A549 (cell line): ENCODE measurements at regions not wholly inside any gene's neighbourhood (a gene's known extent, or its start where the extent isn't known, plus 50 kb on each side); places are given as distances from the start of the nearest gene placed in this dataset.

Experiments used
- POLR2A ChIP-seq: IDR thresholded peaks from 2 replicates; pipeline ENCODE4 v1.6.1; 2012; ENCODE audit warnings: mild to moderate bottlenecking, low read length
- TF ChIP-seq, protein P1 (sequence below): IDR thresholded peaks from 2 replicates; pipeline ENCODE4 v1.6.1; 2012
- TF ChIP-seq, protein P2 (sequence below): fragments of >200 bp; sonication (Bioruptor Twin); formaldehyde crosslinking; IDR thresholded peaks from 3 replicates; pipeline ENCODE4 v1.5.1; 2016

DNA sequence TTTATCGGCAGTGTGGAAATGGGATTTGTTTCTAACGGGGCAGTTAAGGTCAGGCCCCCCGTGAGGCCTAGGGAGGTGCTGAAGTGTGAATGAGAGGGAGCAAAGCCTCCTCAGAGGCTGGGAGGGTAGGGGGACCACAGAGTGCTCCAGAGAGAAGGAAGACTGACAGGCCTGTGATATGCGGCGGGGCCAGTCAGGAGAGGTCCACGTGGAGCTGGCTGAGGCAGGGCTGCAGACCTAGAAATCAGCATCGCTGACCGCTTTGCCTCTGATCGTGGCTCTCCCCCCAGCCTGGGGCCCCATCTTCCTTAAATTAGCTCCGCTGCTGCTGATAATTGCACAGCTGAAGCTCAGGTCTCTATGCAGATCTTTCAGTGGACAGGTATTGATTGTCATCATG lies 240.8 kb upstream of the PWP1 start:
- TF ChIP-seq, protein P1, sequence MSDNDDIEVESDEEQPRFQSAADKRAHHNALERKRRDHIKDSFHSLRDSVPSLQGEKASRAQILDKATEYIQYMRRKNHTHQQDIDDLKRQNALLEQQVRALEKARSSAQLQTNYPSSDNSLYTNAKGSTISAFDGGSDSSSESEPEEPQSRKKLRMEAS = no peak
- no peak for TF ChIP-seq POLR2A
- TF ChIP-seq, protein P2, sequence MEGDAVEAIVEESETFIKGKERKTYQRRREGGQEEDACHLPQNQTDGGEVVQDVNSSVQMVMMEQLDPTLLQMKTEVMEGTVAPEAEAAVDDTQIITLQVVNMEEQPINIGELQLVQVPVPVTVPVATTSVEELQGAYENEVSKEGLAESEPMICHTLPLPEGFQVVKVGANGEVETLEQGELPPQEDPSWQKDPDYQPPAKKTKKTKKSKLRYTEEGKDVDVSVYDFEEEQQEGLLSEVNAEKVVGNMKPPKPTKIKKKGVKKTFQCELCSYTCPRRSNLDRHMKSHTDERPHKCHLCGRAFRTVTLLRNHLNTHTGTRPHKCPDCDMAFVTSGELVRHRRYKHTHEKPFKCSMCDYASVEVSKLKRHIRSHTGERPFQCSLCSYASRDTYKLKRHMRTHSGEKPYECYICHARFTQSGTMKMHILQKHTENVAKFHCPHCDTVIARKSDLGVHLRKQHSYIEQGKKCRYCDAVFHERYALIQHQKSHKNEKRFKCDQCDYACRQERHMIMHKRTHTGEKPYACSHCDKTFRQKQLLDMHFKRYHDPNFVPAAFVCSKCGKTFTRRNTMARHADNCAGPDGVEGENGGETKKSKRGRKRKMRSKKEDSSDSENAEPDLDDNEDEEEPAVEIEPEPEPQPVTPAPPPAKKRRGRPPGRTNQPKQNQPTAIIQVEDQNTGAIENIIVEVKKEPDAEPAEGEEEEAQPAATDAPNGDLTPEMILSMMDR = no peak
